Astrocyte (in vitro differentiated cells and primary cell): ENCODE measurements at regions not wholly inside any gene's neighbourhood (a gene's known extent, or its start where the extent isn't known, plus 50 kb on each side); places are given as distances from the start of the nearest gene placed in this dataset.

Source experiments
- CTCF ChIP-seq: IDR thresholded peaks from 2 replicates; pipeline ENCODE4 v1.5.1; 2011; ENCODE audit warnings: low read depth, mild to moderate bottlenecking, inconsistent platforms, low read length, moderate library complexity; ENCODE audit not compliant: insufficient read depth
- EZH2 ChIP-seq: IDR thresholded peaks from 2 replicates; pipeline ENCODE4 v1.6.1; 2012; ENCODE audit warnings: mild to moderate bottlenecking, low read length, inconsistent platforms; ENCODE audit not compliant: insufficient read depth

- no peak for TF ChIP-seq CTCF
- TF ChIP-seq EZH2, result no peak
Observed at GRCh38 chr5:39525271-39525670, 100.5 kb upstream of the DAB2 start.
